Stomach (tissue), 8 donors: ENCODE measurements at regions not wholly inside any gene's neighbourhood (a gene's known extent, or its start where the extent isn't known, plus 50 kb on each side); places are given as distances from the start of the nearest gene placed in this dataset.

ENCODE experiments used
- DNase-seq, 2 donors: peaks; one replicate each; pipeline versions ENCODE4 v3.0.0 to v3.0.0-alpha.2; 2013 to 2019
- H3K27ac ChIP-seq, 5 donors: fragments of 200-600 bp in 4 of 5; sonication (generic) in 4 of 5; one replicate each; pipeline ENCODE4 v1.5.1; 2013 to 2019; ENCODE audit warnings: mild to moderate bottlenecking in 1 of 5, moderate library complexity in 1 of 5
- H3K27me3 ChIP-seq, 3 donors: fragments of 200-600 bp; sonication (generic); one replicate each; pipeline ENCODE4 v1.5.1; 2017 to 2019; ENCODE audit warnings: mixed run types in 1 of 3
- H3K36me3 ChIP-seq, 4 donors: fragments of 200-600 bp; sonication (generic); 1 replicate in 3 of 4; 2 replicates in 1 of 4; pipeline ENCODE4 v1.5.1; 2016 to 2019
- H3K4me1 ChIP-seq, 4 donors: fragments of 200-600 bp; sonication (generic); one replicate each; pipeline ENCODE4 v1.5.1; 2016 to 2019
- H3K4me3 ChIP-seq, 4 donors: fragments of 200-600 bp; sonication (generic) in 3 of 4; one replicate each; pipeline ENCODE4 v1.5.1; 2016 to 2019; ENCODE audit warnings: mild to moderate bottlenecking in 1 of 4
- H3K9me3 ChIP-seq, 4 donors: fragments of 200-600 bp; sonication (generic); one replicate each; pipeline ENCODE4 v1.5.1; 2016 to 2019
- EP300 ChIP-seq: sonication (generic); formaldehyde crosslinking; IDR thresholded peaks from one replicate; pipeline ENCODE4 v1.6.1; 2017; ENCODE audit warnings: antibody characterized with exemption
- POLR2A ChIP-seq, 4 donors: fragments of 450-650 bp; IDR thresholded peaks; one replicate each; pipeline ENCODE4 v1.6.1; 2016; ENCODE audit warnings: antibody characterized with exemption in 4 of 4, control low read depth in 2 of 4, mild to moderate bottlenecking in 1 of 4, moderate library complexity in 1 of 4
- POLR2AphosphoS5 ChIP-seq, 3 donors: sonication (generic); formaldehyde crosslinking; IDR thresholded peaks; one replicate each; pipeline ENCODE4 v1.6.1; 2016; ENCODE audit warnings: antibody characterized with exemption in 3 of 3
- WGBS, 5 donors: extraction: QIAGEN DNeasy Blood & Tissue Kit in 3 of 5; methylation state at CpG; one replicate each; pipeline versions ENCODE4 v1.1.5 to v1.1.7; 2013 to 2018; 5-methylcytosine and 5-hydroxymethylcytosine counted together
- intact Hi-C: fragments of 100-400 bp; cut with DNase I; formaldehyde crosslinking; loops from one replicate; pipeline ENCODE4 v1.15.1; 2023; ENCODE audit warnings: low total_unique reads
- TF ChIP-seq, protein P1 (sequence below), 7 experiments: fragments of 450-650 bp in 4 of 7; fragments of 200-600 bp in 3 of 7; sonication (generic) in 3 of 7; IDR thresholded peaks; one replicate each; pipeline ENCODE4 v1.5.1; 2016 to 2019; ENCODE audit warnings: antibody characterized with exemption in 7 of 7, control low read depth in 2 of 7, mild to moderate bottlenecking in 1 of 7
- donor health status: healthy with polysubstance abuse.
- donor health status: Bipolar disorder and iron deficiency.
- donor health status: healthy.

DNA sequence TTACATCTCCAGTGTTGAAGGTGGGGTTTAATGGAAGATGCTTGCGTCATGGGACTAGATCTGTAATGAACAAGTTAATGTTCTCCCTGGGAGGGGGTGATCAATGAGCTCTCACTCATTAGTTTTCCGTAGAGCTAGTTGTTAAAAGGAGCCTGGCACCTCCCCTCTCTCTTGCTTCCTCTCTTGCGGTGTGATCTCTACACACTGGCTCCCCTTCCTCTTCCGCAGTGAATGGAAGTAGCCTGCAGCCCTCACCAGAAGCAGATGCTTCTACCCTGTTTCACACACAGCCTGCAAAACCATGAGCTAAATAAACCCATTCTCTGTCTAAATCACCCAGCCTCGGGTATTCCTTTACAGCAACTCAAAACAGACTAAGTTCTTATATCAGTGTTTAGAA is 318.8 kb downstream of the SLITRK1 start:
- Histone ChIP-seq H3K36me3 (no peaks in the 10 kb centered on the region), H3K4me3 (no peak overlapping the region), H3K27me3 (no peaks in the 10 kb centered on the region), H3K27ac (no peak overlapping the region), H3K4me1 (no peaks in the 10 kb centered on the region), H3K9me3 (no peaks in the 10 kb centered on the region)
- intact Hi-C loops, result no loop called here
- TF ChIP-seq, protein P1, sequence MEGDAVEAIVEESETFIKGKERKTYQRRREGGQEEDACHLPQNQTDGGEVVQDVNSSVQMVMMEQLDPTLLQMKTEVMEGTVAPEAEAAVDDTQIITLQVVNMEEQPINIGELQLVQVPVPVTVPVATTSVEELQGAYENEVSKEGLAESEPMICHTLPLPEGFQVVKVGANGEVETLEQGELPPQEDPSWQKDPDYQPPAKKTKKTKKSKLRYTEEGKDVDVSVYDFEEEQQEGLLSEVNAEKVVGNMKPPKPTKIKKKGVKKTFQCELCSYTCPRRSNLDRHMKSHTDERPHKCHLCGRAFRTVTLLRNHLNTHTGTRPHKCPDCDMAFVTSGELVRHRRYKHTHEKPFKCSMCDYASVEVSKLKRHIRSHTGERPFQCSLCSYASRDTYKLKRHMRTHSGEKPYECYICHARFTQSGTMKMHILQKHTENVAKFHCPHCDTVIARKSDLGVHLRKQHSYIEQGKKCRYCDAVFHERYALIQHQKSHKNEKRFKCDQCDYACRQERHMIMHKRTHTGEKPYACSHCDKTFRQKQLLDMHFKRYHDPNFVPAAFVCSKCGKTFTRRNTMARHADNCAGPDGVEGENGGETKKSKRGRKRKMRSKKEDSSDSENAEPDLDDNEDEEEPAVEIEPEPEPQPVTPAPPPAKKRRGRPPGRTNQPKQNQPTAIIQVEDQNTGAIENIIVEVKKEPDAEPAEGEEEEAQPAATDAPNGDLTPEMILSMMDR (IDR thresholded peaks at IDR 0.05), result no peak
- TF ChIP-seq EP300 (no peak), POLR2A (IDR thresholded peaks at IDR 0.05) (no peak), POLR2AphosphoS5 (IDR thresholded peaks at IDR 0.05) (no peak)
- DNase-seq, result no peak
- WGBS, 5 donors, result 61 to 74% (median 69%) methylated on average over 5 of the region's 5 CpGs

DNA sequence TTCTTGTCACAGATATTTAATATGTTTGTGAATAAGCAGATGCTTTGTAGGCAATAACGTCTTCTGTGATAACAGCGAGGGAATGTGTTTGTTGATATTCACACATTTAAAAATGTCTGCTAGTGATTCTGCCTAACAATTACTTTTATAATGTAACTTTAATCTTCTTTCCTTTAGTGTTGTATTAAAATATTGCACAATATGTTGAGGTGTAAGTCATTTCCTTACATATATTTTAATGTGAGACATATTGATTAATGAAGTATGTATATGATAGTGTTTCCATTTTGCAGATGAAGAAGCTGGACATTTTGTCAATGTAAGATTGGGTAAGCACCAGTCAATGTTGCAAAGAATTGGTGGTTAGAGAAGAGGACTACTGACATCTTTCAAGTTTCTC is 324.4 kb downstream of the SLITRK1 start:
- TF ChIP-seq POLR2AphosphoS5 (IDR thresholded peaks at IDR 0.05), result no peak
- TF ChIP-seq POLR2A (IDR thresholded peaks at IDR 0.05), result no peak
- TF ChIP-seq, protein P1 (IDR thresholded peaks at IDR 0.05), result no peak
- no peak for TF ChIP-seq EP300
- H3K36me3 ChIP-seq, result no peaks in the 10 kb centered on the region
- no peak overlapping the region for H3K4me3 ChIP-seq
- no peaks in the 10 kb centered on the region for H3K27me3 ChIP-seq
- intact Hi-C loops, result no loop called here
- no peaks in the 10 kb centered on the region for H3K9me3 ChIP-seq
- 68 to 87% (median 81%) methylated on average over 2 of the region's 2 CpGs for WGBS, 5 donors
- no peak for DNase-seq
- no peak overlapping the region for H3K27ac ChIP-seq
- no peaks in the 10 kb centered on the region for H3K4me1 ChIP-seq

DNA sequence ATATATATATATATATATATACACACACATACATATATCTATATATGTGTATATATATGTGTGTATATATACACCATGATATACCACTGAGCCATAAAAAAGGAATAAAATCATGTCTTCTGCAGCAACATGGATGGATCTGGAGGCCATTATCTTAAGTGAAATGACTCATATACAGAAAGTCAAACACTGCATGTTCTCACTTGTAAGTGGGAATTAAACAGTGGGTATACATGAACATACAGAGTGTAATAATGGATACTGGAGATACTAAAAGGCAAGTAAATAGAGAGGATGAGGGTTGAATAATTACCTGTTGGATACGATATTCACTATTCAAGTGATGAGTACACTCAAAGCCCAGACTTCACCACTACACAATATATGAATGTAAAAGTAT is 332.6 kb downstream of the SLITRK1 start:
- 85 to 100% (median 87%) methylated on average over 1 of the region's 1 CpG for WGBS, 5 donors
- TF ChIP-seq POLR2AphosphoS5 (IDR thresholded peaks at IDR 0.05), result no peak
- no peak for TF ChIP-seq EP300
- TF ChIP-seq POLR2A (IDR thresholded peaks at IDR 0.05), result no peak
- TF ChIP-seq, protein P1 (IDR thresholded peaks at IDR 0.05), result no peak
- Histone ChIP-seq H3K4me3 (no peak overlapping the region), H3K36me3 (no peaks in the 10 kb centered on the region), H3K27me3 (no peaks in the 10 kb centered on the region), H3K27ac (no peak overlapping the region), H3K9me3 (no peaks in the 10 kb centered on the region), H3K4me1 (no peaks in the 10 kb centered on the region)
- intact Hi-C loops, result no loop called here
- no peak for DNase-seq

DNA sequence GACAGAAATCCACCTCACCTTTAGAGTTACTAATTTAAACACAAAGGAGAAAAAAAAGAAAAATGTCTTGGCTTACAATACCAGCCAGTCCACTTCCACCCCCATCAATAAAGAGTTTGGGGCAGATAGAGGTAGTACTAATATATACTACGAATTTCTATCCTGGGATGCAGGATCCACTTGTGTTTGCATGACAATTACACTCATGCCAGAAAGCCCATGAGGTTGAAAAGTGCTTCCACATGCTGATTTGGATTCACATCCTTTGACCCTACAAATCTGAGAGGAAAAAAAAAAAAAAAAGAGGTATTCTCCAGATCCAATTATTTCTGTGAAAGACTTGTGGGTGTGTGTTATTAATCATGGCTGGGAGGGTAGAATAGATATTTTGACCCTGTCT is 335.2 kb downstream of the SLITRK1 start:
- Histone ChIP-seq H3K4me3 (no peak overlapping the region), H3K9me3 (no peaks in the 10 kb centered on the region), H3K36me3 (no peaks in the 10 kb centered on the region), H3K4me1 (no peaks in the 10 kb centered on the region), H3K27ac (no peak overlapping the region), H3K27me3 (no peaks in the 10 kb centered on the region)
- intact Hi-C loops, result no loop called here
- TF ChIP-seq POLR2A (IDR thresholded peaks at IDR 0.05) (no peak), POLR2AphosphoS5 (IDR thresholded peaks at IDR 0.05) (no peak), EP300 (no peak)
- TF ChIP-seq, protein P1 (IDR thresholded peaks at IDR 0.05), result no peak
- no peak for DNase-seq
- WGBS, 5 donors, result 33 to 47% (median 43%) methylated on average over 1 of the region's 1 CpG
